ENCODE measurements at regions not wholly inside any gene's neighbourhood (a gene's known extent, or its start where the extent isn't known, plus 50 kb on each side); places are given as distances from the start of the nearest gene placed in this dataset.

GRCh38 chr1:209411491-209411929, 172.0 kb upstream of the CAMK1G start:
- no peak overlapping the region for H3K4me2 ChIP-seq (ENCODE audit: low read depth, low read length, poor library complexity, severe bottlenecking)
- no peaks in the 10 kb centered on the region for H3F3A ChIP-seq (ENCODE audit: insufficient read depth)
- no peaks in the 10 kb centered on the region for H3K9me2 ChIP-seq (replicated peaks; ENCODE audit: insufficient read depth, low read length)
- H3K79me2 ChIP-seq (ENCODE audit: insufficient read depth, low read length), result no peaks in the 10 kb centered on the region
- TF ChIP-seq EZH2phosphoT487 (conservative IDR thresholded peaks at IDR 0.05; ENCODE audit: low read length) (no peak), CTCF (IDR thresholded peaks at IDR 0.05; ENCODE audit: insufficient read depth, low read length, poor library complexity, severe bottlenecking) (no peak)
- H3K9me3 ChIP-seq (ENCODE audit: insufficient read depth, low read length), result no peaks in the 10 kb centered on the region
- no peaks in the 10 kb centered on the region for H4K20me1 ChIP-seq (ENCODE audit: low read depth, low read length)
- H3K27ac ChIP-seq (ENCODE audit: low read depth, low read length), result no peak overlapping the region
- no peak overlapping the region for H2AFZ ChIP-seq (ENCODE audit: low read depth, low read length, severe bottlenecking)
- H3K9ac ChIP-seq (ENCODE audit: low read length), result no peak overlapping the region
- no peaks in the 10 kb centered on the region for H3K27me3 ChIP-seq (ENCODE audit: low read length)
- H3K36me3 ChIP-seq (ENCODE audit: low read length), result no peaks in the 10 kb centered on the region
- H3K4me3 ChIP-seq (ENCODE audit: insufficient read depth, low read length, poor library complexity, severe bottlenecking), result no peak overlapping the region

- no peak overlapping the region for H3K4me3 ChIP-seq (ENCODE audit: insufficient read depth, low read length, poor library complexity, severe bottlenecking)
- H4K20me1 ChIP-seq (ENCODE audit: low read depth, low read length), result no peaks in the 10 kb centered on the region
- H3K9me3 ChIP-seq (ENCODE audit: insufficient read depth, low read length), result no peaks in the 10 kb centered on the region
- no peak overlapping the region for H3K27ac ChIP-seq (ENCODE audit: low read depth, low read length)
- H3K9ac ChIP-seq (ENCODE audit: low read length), result no peak overlapping the region
- no peak overlapping the region for H3K4me2 ChIP-seq (ENCODE audit: low read depth, low read length, poor library complexity, severe bottlenecking)
- no peaks in the 10 kb centered on the region for H3K36me3 ChIP-seq (ENCODE audit: low read length)
- H3K79me2 ChIP-seq (ENCODE audit: insufficient read depth, low read length), result no peaks in the 10 kb centered on the region
- no peaks in the 10 kb centered on the region for H3K9me2 ChIP-seq (replicated peaks; ENCODE audit: insufficient read depth, low read length)
- no peaks in the 10 kb centered on the region for H3K27me3 ChIP-seq (ENCODE audit: low read length)
- H2AFZ ChIP-seq (ENCODE audit: low read depth, low read length, severe bottlenecking), result no peak overlapping the region
- TF ChIP-seq CTCF (IDR thresholded peaks at IDR 0.05; ENCODE audit: insufficient read depth, low read length, poor library complexity, severe bottlenecking) (no peak), EZH2phosphoT487 (conservative IDR thresholded peaks at IDR 0.05; ENCODE audit: low read length) (no peak)
- H3F3A ChIP-seq (ENCODE audit: insufficient read depth), result no peaks in the 10 kb centered on the region
These were observed 171.5 kb upstream of the CAMK1G start for GRCh38 chr1:209412036-209412435.

GRCh38 chr1:209412566-209412965, 170.9 kb upstream of the CAMK1G start:
- Histone ChIP-seq H3K36me3 (ENCODE audit: low read length) (no peaks in the 10 kb centered on the region), H3K4me2 (ENCODE audit: low read depth, low read length, poor library complexity, severe bottlenecking) (no peak overlapping the region), H2AFZ (ENCODE audit: low read depth, low read length, severe bottlenecking) (no peak overlapping the region), H3F3A (ENCODE audit: insufficient read depth) (no peaks in the 10 kb centered on the region), H4K20me1 (ENCODE audit: low read depth, low read length) (no peaks in the 10 kb centered on the region), H3K4me3 (ENCODE audit: insufficient read depth, low read length, poor library complexity, severe bottlenecking) (no peak overlapping the region), H3K79me2 (ENCODE audit: insufficient read depth, low read length) (no peaks in the 10 kb centered on the region), H3K9me2 (replicated peaks; ENCODE audit: insufficient read depth, low read length) (no peaks in the 10 kb centered on the region), H3K27ac (ENCODE audit: low read depth, low read length) (no peak overlapping the region), H3K9me3 (ENCODE audit: insufficient read depth, low read length) (no peaks in the 10 kb centered on the region), H3K27me3 (ENCODE audit: low read length) (no peaks in the 10 kb centered on the region), H3K9ac (ENCODE audit: low read length) (no peak overlapping the region)
- TF ChIP-seq CTCF (IDR thresholded peaks at IDR 0.05; ENCODE audit: insufficient read depth, low read length, poor library complexity, severe bottlenecking), result no peak
- TF ChIP-seq EZH2phosphoT487 (conservative IDR thresholded peaks at IDR 0.05; ENCODE audit: low read length), result no peak

Measured in SU-DHL-6 (cell line).